ENCODE measurements at regions not wholly inside any gene's neighbourhood (a gene's known extent, or its start where the extent isn't known, plus 50 kb on each side); places are given as distances from the start of the nearest gene placed in this dataset.

DNA sequence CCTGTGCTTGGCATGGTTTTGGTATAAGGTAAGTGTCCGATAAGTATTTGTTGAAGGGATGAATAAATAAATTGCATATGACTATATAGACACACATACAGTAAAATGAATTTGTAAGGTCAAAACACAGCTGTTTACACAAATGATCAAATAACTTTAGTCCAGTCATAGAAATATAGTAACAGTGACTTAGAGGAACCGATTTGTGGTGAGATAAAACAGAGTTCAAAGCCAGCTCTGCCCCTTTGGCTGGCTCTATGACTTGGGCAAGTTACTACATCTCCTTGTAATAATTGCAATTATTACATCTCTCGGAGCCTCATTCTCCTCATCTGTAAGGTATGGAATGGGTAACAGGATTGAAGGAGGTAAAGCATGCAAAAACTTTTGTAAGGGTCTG lies 384.0 kb downstream of the PLK2 start:
- TF ChIP-seq CTCF (IDR thresholded peaks at IDR 0.05): no peak
- TF ChIP-seq POLR2AphosphoS5 (IDR thresholded peaks at IDR 0.05): no peak
- TF ChIP-seq POLR2A (IDR thresholded peaks at IDR 0.05): no peak

Data from stomach (tissue), 4 donors.